ENCODE measurements at regions not wholly inside any gene's neighbourhood (a gene's known extent, or its start where the extent isn't known, plus 50 kb on each side); places are given as distances from the start of the nearest gene placed in this dataset.

- Mint-ChIP-seq H3K4me1 (ENCODE audit: low read depth) (no peaks in the 10 kb centered on the region), H3K27ac (no peak overlapping the region), H3K36me3 (no peaks in the 10 kb centered on the region), H3K27me3 (peaks cover 2% of the 10 kb centered on the region), H3K4me3 (no peak overlapping the region), H3K9me3 (no peaks in the 10 kb centered on the region)
- ChIA-PET POLR2A (no interaction called here), CTCF (interaction anchor here (0.5 to 4.8 kb wide), 58 partner anchors 9 to 1722 kb away, joined by 3 to 95 read pairs (median 4); no protein-coding TSS in a partner anchor)
- intact Hi-C loops (cut with micrococcal nuclease), result loop anchor here (1.0 to 5.0 kb wide), 6 partner anchors 43 to 552 kb away; no protein-coding TSS in a partner anchor
- peak; percentile 74 for DNase-seq
Observed at GRCh38 chr3:30199096-30199759, 407.2 kb upstream of the TGFBR2 start.

- Mint-ChIP-seq H3K36me3 (no peaks in the 10 kb centered on the region), H3K27ac (no peak overlapping the region), H3K4me3 (no peak overlapping the region), H3K4me1 (ENCODE audit: low read depth) (no peaks in the 10 kb centered on the region), H3K27me3 (peaks cover 2% of the 10 kb centered on the region), H3K9me3 (no peaks in the 10 kb centered on the region)
- DNase-seq, result no peak
- intact Hi-C loops (cut with micrococcal nuclease), result loop anchor here (1.0 to 5.0 kb wide), 6 partner anchors 42 to 551 kb away; no protein-coding TSS in a partner anchor
- CTCF ChIA-PET, result interaction anchor here (0.7 to 4.8 kb wide), 27 partner anchors 9 to 1722 kb away, joined by 3 to 95 read pairs (median 5); no protein-coding TSS in a partner anchor
- POLR2A ChIA-PET, result no interaction called here
Observed at GRCh38 chr3:30199855-30200254, 406.5 kb upstream of the TGFBR2 start.

GRCh38 chr3:30201715-30202114, 404.7 kb upstream of the TGFBR2 start:
- DNase-seq, result no peak
- ChIA-PET POLR2A (no interaction called here), CTCF (no interaction called here)
- H3K9me3 Mint-ChIP-seq, result no peaks in the 10 kb centered on the region
- H3K27ac Mint-ChIP-seq, result no peak overlapping the region
- no peaks in the 10 kb centered on the region for H3K36me3 Mint-ChIP-seq
- peaks cover 6% of the 10 kb centered on the region for H3K4me1 Mint-ChIP-seq (ENCODE audit: low read depth)
- H3K4me3 Mint-ChIP-seq, result no peak overlapping the region
- peaks cover 2% of the 10 kb centered on the region for H3K27me3 Mint-ChIP-seq
- intact Hi-C loops (cut with micrococcal nuclease), result no loop called here

GRCh38 chr3:30203301-30203700, 403.1 kb upstream of the TGFBR2 start:
- H3K4me1 Mint-ChIP-seq (ENCODE audit: low read depth), result peaks cover 7% of the 10 kb centered on the region
- H3K9me3 Mint-ChIP-seq, result no peaks in the 10 kb centered on the region
- intact Hi-C loops (cut with micrococcal nuclease), result no loop called here
- H3K27me3 Mint-ChIP-seq, result peaks cover 2% of the 10 kb centered on the region
- ChIA-PET POLR2A (no interaction called here), CTCF (no interaction called here)
- no peaks in the 10 kb centered on the region for H3K36me3 Mint-ChIP-seq
- H3K4me3 Mint-ChIP-seq, result no peak overlapping the region
- no peak overlapping the region for H3K27ac Mint-ChIP-seq
- no peak for DNase-seq

GRCh38 chr3:30204126-30204525, 402.3 kb upstream of the TGFBR2 start:
- peaks cover 2% of the 10 kb centered on the region for H3K27me3 Mint-ChIP-seq
- H3K4me3 Mint-ChIP-seq, result no peak overlapping the region
- ChIA-PET CTCF (interaction anchor here (2.1 kb wide), 1 partner anchor 8 kb away, joined by 8 read pairs; no protein-coding TSS in a partner anchor), POLR2A (no interaction called here)
- H3K27ac Mint-ChIP-seq, result no peak overlapping the region
- no peaks in the 10 kb centered on the region for H3K9me3 Mint-ChIP-seq
- no peak for DNase-seq
- H3K4me1 Mint-ChIP-seq (ENCODE audit: low read depth), result peaks cover 7% of the 10 kb centered on the region
- no peaks in the 10 kb centered on the region for H3K36me3 Mint-ChIP-seq
- intact Hi-C loops (cut with micrococcal nuclease), result no loop called here

GRCh38 chr3:30206051-30206450, 400.4 kb upstream of the TGFBR2 start:
- DNase-seq, result no peak
- ChIA-PET POLR2A (no interaction called here), CTCF (interaction anchor here (0.7 to 0.9 kb wide), 2 partner anchors 9 to 163 kb away, joined by 3 read pairs; no protein-coding TSS in a partner anchor)
- H3K27ac Mint-ChIP-seq, result no peak overlapping the region
- H3K36me3 Mint-ChIP-seq, result no peaks in the 10 kb centered on the region
- H3K27me3 Mint-ChIP-seq, result no peaks in the 10 kb centered on the region
- intact Hi-C loops (cut with micrococcal nuclease), result no loop called here
- H3K4me3 Mint-ChIP-seq, result no peak overlapping the region
- no peaks in the 10 kb centered on the region for H3K9me3 Mint-ChIP-seq
- peaks cover 7% of the 10 kb centered on the region for H3K4me1 Mint-ChIP-seq (ENCODE audit: low read depth)

- Mint-ChIP-seq H3K27me3 (no peaks in the 10 kb centered on the region), H3K4me1 (ENCODE audit: low read depth) (peaks cover 2% of the 10 kb centered on the region), H3K36me3 (no peaks in the 10 kb centered on the region), H3K4me3 (no peak overlapping the region), H3K27ac (no peak overlapping the region), H3K9me3 (peaks cover 3% of the 10 kb centered on the region)
- POLR2A ChIA-PET, result no interaction called here
- CTCF ChIA-PET, result no interaction called here
- intact Hi-C loops (cut with micrococcal nuclease), result no loop called here
- DNase-seq, result no peak
Observed at GRCh38 chr3:30221619-30222018, 384.8 kb upstream of the TGFBR2 start.

GRCh38 chr3:30222441-30222840, 384.0 kb upstream of the TGFBR2 start:
- intact Hi-C loops (cut with micrococcal nuclease), result no loop called here
- ChIA-PET CTCF (no interaction called here), POLR2A (interaction anchor here (0.6 kb wide), 1 partner anchor 270 kb away, joined by 3 read pairs; no protein-coding TSS in a partner anchor)
- no peaks in the 10 kb centered on the region for H3K27me3 Mint-ChIP-seq
- no peak overlapping the region for H3K27ac Mint-ChIP-seq
- H3K9me3 Mint-ChIP-seq, result no peaks in the 10 kb centered on the region
- H3K4me3 Mint-ChIP-seq, result no peak overlapping the region
- no peak for DNase-seq
- H3K36me3 Mint-ChIP-seq, result no peaks in the 10 kb centered on the region
- H3K4me1 Mint-ChIP-seq (ENCODE audit: low read depth), result peaks cover 5% of the 10 kb centered on the region

- Mint-ChIP-seq H3K9me3 (no peaks in the 10 kb centered on the region), H3K27me3 (no peaks in the 10 kb centered on the region), H3K27ac (no peak overlapping the region), H3K4me1 (ENCODE audit: low read depth) (peaks cover 13% of the 10 kb centered on the region), H3K4me3 (no peak overlapping the region), H3K36me3 (no peaks in the 10 kb centered on the region)
- CTCF ChIA-PET, result interaction anchor here (1.7 kb wide), 1 partner anchor 26 kb away, joined by 7 read pairs; no protein-coding TSS in a partner anchor
- POLR2A ChIA-PET, result no interaction called here
- no peak for DNase-seq
- intact Hi-C loops (cut with micrococcal nuclease), result no loop called here
Observed at GRCh38 chr3:30225021-30225420, 381.4 kb upstream of the TGFBR2 start.

GRCh38 chr3:30226601-30227151, 379.7 kb upstream of the TGFBR2 start:
- Mint-ChIP-seq H3K27ac (no peak overlapping the region), H3K27me3 (no peaks in the 10 kb centered on the region), H3K4me1 (ENCODE audit: low read depth) (peaks cover 11% of the 10 kb centered on the region)

GRCh38 chr3:30227571-30228301, 378.7 kb upstream of the TGFBR2 start:
- ChIA-PET CTCF (no interaction called here), POLR2A (no interaction called here)
- intact Hi-C loops (cut with micrococcal nuclease), result no loop called here
- DNase-seq, result no peak
- Mint-ChIP-seq H3K4me1 (ENCODE audit: low read depth) (peaks cover 11% of the 10 kb centered on the region), H3K27me3 (no peaks in the 10 kb centered on the region), H3K36me3 (no peaks in the 10 kb centered on the region), H3K9me3 (no peaks in the 10 kb centered on the region), H3K4me3 (no peak overlapping the region), H3K27ac (no peak overlapping the region)

More at GRCh38 chr3:30226601-30227151, 379.7 kb upstream of the TGFBR2 start:
- Mint-ChIP-seq H3K9me3 (no peaks in the 10 kb centered on the region), H3K36me3 (no peaks in the 10 kb centered on the region), H3K4me3 (no peak overlapping the region)
- ChIA-PET POLR2A (no interaction called here), CTCF (interaction anchor here (0.8 kb wide), 1 partner anchor 184 kb away, joined by 3 read pairs; no protein-coding TSS in a partner anchor)
- intact Hi-C loops (cut with micrococcal nuclease), result no loop called here
- no peak for DNase-seq

- Mint-ChIP-seq H3K9me3 (no peaks in the 10 kb centered on the region), H3K27me3 (no peaks in the 10 kb centered on the region), H3K4me3 (no peak overlapping the region), H3K4me1 (ENCODE audit: low read depth) (peaks cover 11% of the 10 kb centered on the region), H3K36me3 (no peaks in the 10 kb centered on the region), H3K27ac (no peak overlapping the region)
- CTCF ChIA-PET, result no interaction called here
- intact Hi-C loops (cut with micrococcal nuclease), result no loop called here
- DNase-seq, result no peak
- POLR2A ChIA-PET, result no interaction called here
Observed at GRCh38 chr3:30228302-30228631, 378.1 kb upstream of the TGFBR2 start.

All from activated CD4-positive, alpha-beta memory T cell treated with anti-CD3 and anti-CD28 coated beads for 36 hours (primary cell).